ENCODE measurements at regions not wholly inside any gene's neighbourhood (a gene's known extent, or its start where the extent isn't known, plus 50 kb on each side); places are given as distances from the start of the nearest gene placed in this dataset.
"Not testable (repeated sequence)": the region's sequence is repeated elsewhere in the genome, so short reads cannot be mapped to it uniquely, and the experiment has no call there.

GRCh38 chr2:150802635-150803034 is 315.2 kb upstream of the RND3 start:
- DNase-seq (ENCODE audit: insufficient read length, low spot score) = no peak
- FAIRE-seq = no peak

- DNase-seq (ENCODE audit: insufficient read length, low spot score); FAIRE-seq: not testable (repeated sequence)
Measured at GRCh38 chr2:150796236-150796635, 308.8 kb upstream of the RND3 start.

GRCh38 chr2:150792780-150793300 is 305.4 kb upstream of the RND3 start:
- FAIRE-seq (no peak), DNase-seq (ENCODE audit: insufficient read length, low spot score) (no peak)

- no peak for FAIRE-seq
- DNase-seq (ENCODE audit: insufficient read length, low spot score) = no peak
Measured at GRCh38 chr2:150791567-150791966, 304.1 kb upstream of the RND3 start.

- DNase-seq (ENCODE audit: insufficient read length, low spot score) (no peak), FAIRE-seq (no peak)
Measured at GRCh38 chr2:150789376-150789905, 302.0 kb upstream of the RND3 start.

GRCh38 chr2:150788426-150789140 is 301.1 kb upstream of the RND3 start:
- no peak for DNase-seq (ENCODE audit: insufficient read length, low spot score)
- FAIRE-seq = no peak

- DNase-seq (ENCODE audit: insufficient read length, low spot score) (no peak), FAIRE-seq (no peak)
Measured at GRCh38 chr2:150787353-150788093, 300.1 kb upstream of the RND3 start.

GRCh38 chr2:150784389-150784788 is 296.9 kb upstream of the RND3 start:
- FAIRE-seq (no peak), DNase-seq (ENCODE audit: insufficient read length, low spot score) (no peak)

GRCh38 chr2:150783896-150784295 is 296.4 kb upstream of the RND3 start:
- DNase-seq (ENCODE audit: insufficient read length, low spot score) (no peak), FAIRE-seq (no peak)

- no peak for FAIRE-seq
- no peak for DNase-seq (ENCODE audit: insufficient read length, low spot score)
Measured at GRCh38 chr2:150783015-150783414, 295.5 kb upstream of the RND3 start.

GRCh38 chr2:150782613-150783012 is 295.1 kb upstream of the RND3 start:
- FAIRE-seq = no peak
- DNase-seq (ENCODE audit: insufficient read length, low spot score) = no peak

GRCh38 chr2:150781142-150781541 is 293.7 kb upstream of the RND3 start:
- DNase-seq (ENCODE audit: insufficient read length, low spot score) (no peak), FAIRE-seq (no peak)

GRCh38 chr2:150778828-150779227 is 291.4 kb upstream of the RND3 start:
- FAIRE-seq (no peak), DNase-seq (ENCODE audit: insufficient read length, low spot score) (no peak)

GRCh38 chr2:150769421-150769820 is 282.0 kb upstream of the RND3 start:
- no peak for DNase-seq (ENCODE audit: insufficient read length, low spot score)
- FAIRE-seq = no peak

- DNase-seq (ENCODE audit: insufficient read length, low spot score) = no peak
- no peak for FAIRE-seq
Measured at GRCh38 chr2:150767991-150768746, 280.7 kb upstream of the RND3 start.

GRCh38 chr2:150762571-150762970 is 275.1 kb upstream of the RND3 start:
- DNase-seq (ENCODE audit: insufficient read length, low spot score) (no peak), FAIRE-seq (no peak)

GRCh38 chr2:150759531-150759930 is 272.1 kb upstream of the RND3 start:
- FAIRE-seq (no peak), DNase-seq (ENCODE audit: insufficient read length, low spot score) (no peak)

- no peak for FAIRE-seq
- no peak for DNase-seq (ENCODE audit: insufficient read length, low spot score)
Measured at GRCh38 chr2:150759106-150759505, 271.6 kb upstream of the RND3 start.

- FAIRE-seq (no peak), DNase-seq (ENCODE audit: insufficient read length, low spot score) (no peak)
Measured at GRCh38 chr2:150752229-150752628, 264.8 kb upstream of the RND3 start.

- FAIRE-seq (peak; percentile 13), DNase-seq (ENCODE audit: insufficient read length, low spot score) (no peak)
Measured at GRCh38 chr2:150750720-150751119, 263.3 kb upstream of the RND3 start.

- FAIRE-seq (no peak), DNase-seq (ENCODE audit: insufficient read length, low spot score) (no peak)
Measured at GRCh38 chr2:150742094-150742493, 254.6 kb upstream of the RND3 start.
